ENCODE measurements at regions not wholly inside any gene's neighbourhood (a gene's known extent, or its start where the extent isn't known, plus 50 kb on each side); places are given as distances from the start of the nearest gene placed in this dataset.

- Histone ChIP-seq H4K20me1 (replicated peaks; ENCODE audit: insufficient read depth) (no peaks in the 10 kb centered on the region), H3F3A (replicated peaks; ENCODE audit: low read depth) (no peaks in the 10 kb centered on the region), H3K9me2 (ENCODE audit: insufficient read depth) (peaks cover 3% of the 10 kb centered on the region; the same call in 1 of the 2 replicates), H3K27me3 (ENCODE audit: insufficient read depth) (no peaks in the 10 kb centered on the region), H2AFZ (peak overlapping the region; percentile 68; the same call in 1 of the 2 replicates), H3K4me3 (no peak overlapping the region), H3K36me3 (ENCODE audit: insufficient read depth) (no peaks in the 10 kb centered on the region), H3K4me1 (ENCODE audit: insufficient read depth) (no peaks in the 10 kb centered on the region), H3K4me2 (no peak overlapping the region), H3K79me2 (replicated peaks; ENCODE audit: insufficient read depth) (no peaks in the 10 kb centered on the region), H3K27ac (ENCODE audit: low read depth) (no peak overlapping the region)
- TF ChIP-seq REST (IDR thresholded peaks at IDR 0.05; ENCODE audit: unreplicated experiment) (no peak), CTCF (conservative IDR thresholded peaks at IDR 0.05; ENCODE audit: low read depth in 2 of 2) (no peak)
- DNase-seq (ENCODE audit: low spot score): no peak
- no peak overlapping the region for H3K4me3 Mint-ChIP-seq
- peaks cover 1% of the 10 kb centered on the region for H3K27me3 Mint-ChIP-seq (ENCODE audit: insufficient read depth, low read depth, poor library complexity)
- H3K36me3 Mint-ChIP-seq (ENCODE audit: low read depth): no peaks in the 10 kb centered on the region
- no peak for ATAC-seq
- peaks cover 11% of the 10 kb centered on the region; the same call in 2 of the 3 replicates for H3K9me3 Mint-ChIP-seq
- H3K27ac Mint-ChIP-seq: no peak overlapping the region
- H3K4me1 Mint-ChIP-seq: no peaks in the 10 kb centered on the region
These were observed 148.4 kb downstream of the C3orf38 start for GRCh38 chr3:88298189-88298588.

- H3F3A ChIP-seq (replicated peaks; ENCODE audit: low read depth): no peaks in the 10 kb centered on the region
- H3K27me3 ChIP-seq (ENCODE audit: insufficient read depth): no peaks in the 10 kb centered on the region
- H3K36me3 ChIP-seq (ENCODE audit: insufficient read depth): no peaks in the 10 kb centered on the region
- H3K4me1 ChIP-seq (ENCODE audit: insufficient read depth): peaks cover 6% of the 10 kb centered on the region; the same call in 1 of the 2 replicates
- H3K9me2 ChIP-seq (ENCODE audit: insufficient read depth): peaks cover 5% of the 10 kb centered on the region; the same call in 1 of the 2 replicates
- H3K36me3 Mint-ChIP-seq (ENCODE audit: low read depth): peaks cover 17% of the 10 kb centered on the region; the same call in 2 of the 3 replicates
- no peak overlapping the region for H3K27ac ChIP-seq (ENCODE audit: low read depth)
- H3K9me3 Mint-ChIP-seq: peaks cover 14% of the 10 kb centered on the region; the same call in 2 of the 3 replicates
- H2AFZ ChIP-seq: peak overlapping the region; percentile 10; the same call in 1 of the 2 replicates
- ATAC-seq: no peak
- no peak overlapping the region for H3K4me3 ChIP-seq
- H3K27me3 Mint-ChIP-seq (ENCODE audit: insufficient read depth, low read depth, poor library complexity): peaks cover 1% of the 10 kb centered on the region
- no peak overlapping the region for H3K27ac Mint-ChIP-seq
- H3K79me2 ChIP-seq (replicated peaks; ENCODE audit: insufficient read depth): no peaks in the 10 kb centered on the region
- H4K20me1 ChIP-seq (replicated peaks; ENCODE audit: insufficient read depth): no peaks in the 10 kb centered on the region
- H3K4me3 Mint-ChIP-seq: no peak overlapping the region
- H3K4me1 Mint-ChIP-seq: peaks cover 7% of the 10 kb centered on the region
- no peak overlapping the region for H3K4me2 ChIP-seq
- DNase-seq (ENCODE audit: low spot score): no peak
- no peak for TF ChIP-seq CREB1 (CRISPR knock-in tag; IDR thresholded peaks at IDR 0.05; ENCODE audit: low read depth)
- no peak for TF ChIP-seq EZH2phosphoT487 (IDR thresholded peaks at IDR 0.05; ENCODE audit: unreplicated experiment)
- TF ChIP-seq REST (IDR thresholded peaks at IDR 0.05; ENCODE audit: unreplicated experiment): no peak
- no peak for TF ChIP-seq ZNF331 (CRISPR knock-in tag; IDR thresholded peaks at IDR 0.05; ENCODE audit: low read depth)
- no peak for TF ChIP-seq POLR2AphosphoS5 (IDR thresholded peaks at IDR 0.05; ENCODE audit: low read depth)
- no peak for TF ChIP-seq STAT1 (IDR thresholded peaks at IDR 0.05; ENCODE audit: unreplicated experiment)
- no peak for TF ChIP-seq JUNB (IDR thresholded peaks at IDR 0.05; ENCODE audit: unreplicated experiment)
- no peak for TF ChIP-seq NANOG (IDR thresholded peaks at IDR 0.05; ENCODE audit: borderline replicate concordance)
These were observed 151.7 kb downstream of the C3orf38 start for GRCh38 chr3:88301273-88301995.

Data from GM23338 (cell line).